GM12878 (cell line): ENCODE measurements at regions not wholly inside any gene's neighbourhood (a gene's known extent, or its start where the extent isn't known, plus 50 kb on each side); places are given as distances from the start of the nearest gene placed in this dataset.

Source experiments
- ATAC-seq: fragments of 200-7000 bp; cut with Tn5 transposase; 3 replicates; pipeline ENCODE4 v1.9.1; 2020; ENCODE audit warnings: mild to moderate bottlenecking, moderate library complexity
- BruUV-seq: library from RNA; stranded (reverse); fragments of 400-500 nt; replicated peaks from 2 replicates; lab custom pipeline; 2021; lab: Mats Ljungman, UMichigan
- CTCF ChIA-PET: fragments of 300-600 bp; sonication (Branson Sonifier 250); formaldehyde crosslinking; extraction: SDS; loops from one replicate; lab custom pipeline; 2021; ENCODE audit warnings: inconsistent platforms; lab: Yijun Ruan, JAX
- POLR2A ChIA-PET: fragments of 350-600 bp; formaldehyde crosslinking; extraction: SDS; loops from one replicate; lab custom pipeline; 2021; ENCODE audit warnings: inconsistent platforms; lab: Charles Lee
- RAD21 ChIA-PET: fragments of 300-600 bp; sonication (Branson Sonifier 250); formaldehyde crosslinking; loops from one replicate; lab custom pipeline; 2023; ENCODE audit warnings: antibody characterized with exemption; ENCODE audit not compliant: unreplicated experiment; lab: Charles Lee
- SMC1A ChIA-PET: fragments of 300-600 bp; sonication (Branson Sonifier 250); formaldehyde crosslinking; loops from one replicate; lab custom pipeline; 2023; ENCODE audit not compliant: unreplicated experiment, uncharacterized antibody; lab: Charles Lee
- DNase-seq: peaks from one replicate; pipeline ENCODE4 v3.0.0-alpha.2; 2011; ENCODE audit warnings: low read depth, low spot score
- FAIRE-seq: peaks from 3 replicates; lab custom pipeline; 2011; peaks lifted over from hg19 to GRCh38; lab: Jason Lieb, UNC
- H2AFZ ChIP-seq: 2 replicates; pipeline ENCODE4 v1.6.0; 2011; ENCODE audit warnings: low read depth, low read length, control low read depth; ENCODE audit not compliant: control insufficient read depth
- H3K27ac ChIP-seq: 2 replicates; pipeline ENCODE4 v1.5.1; 2011; ENCODE audit warnings: control low read depth; ENCODE audit not compliant: control insufficient read depth, insufficient read depth
- H3K27me3 ChIP-seq, 2 experiments: replicated peaks in 1 of 2; 2 replicates each; pipeline versions ENCODE4 v1.6.0 to v1.6.1; 2011; ENCODE audit warnings: low read length in 1 of 2; ENCODE audit not compliant: control insufficient read depth in 2 of 2, insufficient read depth in 2 of 2
- H3K36me3 ChIP-seq, 2 experiments: 2 replicates each; pipeline ENCODE4 v1.5.1; 2011; ENCODE audit warnings: low read length in 1 of 2; ENCODE audit not compliant: control insufficient read depth in 2 of 2, insufficient read depth in 2 of 2
- H3K4me1 ChIP-seq: 2 replicates; pipeline ENCODE4 v1.6.1; 2011; ENCODE audit warnings: mild to moderate bottlenecking, low read length, moderate library complexity, mixed read lengths; ENCODE audit not compliant: control insufficient read depth, insufficient read depth
- H3K4me2 ChIP-seq: 2 replicates; pipeline ENCODE4 v1.6.0; 2011; ENCODE audit warnings: control low read depth; ENCODE audit not compliant: control insufficient read depth, insufficient read depth
- H3K4me3 ChIP-seq: fragments of 200-600 bp; sonication (generic); 2 replicates; pipeline ENCODE4 v1.5.1; 2016
- H3K79me2 ChIP-seq: 2 replicates; pipeline ENCODE4 v1.6.0; 2011; ENCODE audit warnings: low read length; ENCODE audit not compliant: control insufficient read depth, insufficient read depth
- H3K9ac ChIP-seq: 2 replicates; pipeline ENCODE4 v1.8.0; 2011; ENCODE audit warnings: low read length, control low read depth, mixed read lengths; ENCODE audit not compliant: control insufficient read depth, insufficient read depth
- H3K9me3 ChIP-seq: replicated peaks from 3 replicates; pipeline ENCODE4 v1.5.1; 2011; ENCODE audit warnings: mild to moderate bottlenecking, low read length; ENCODE audit not compliant: control insufficient read depth, insufficient read depth
- H4K20me1 ChIP-seq: 2 replicates; pipeline ENCODE4 v1.6.0; 2011; ENCODE audit not compliant: control insufficient read depth, insufficient read depth
- BCL3 ChIP-seq: IDR thresholded peaks from 2 replicates; pipeline ENCODE4 v1.6.1; 2011; ENCODE audit warnings: borderline replicate concordance, low read depth, mild to moderate bottlenecking, moderate library complexity, low read length; ENCODE audit not compliant: insufficient read depth, poor library complexity, severe bottlenecking
- CHD1 ChIP-seq: IDR thresholded peaks from 2 replicates; pipeline ENCODE4 v1.6.1; 2012; ENCODE audit warnings: low read depth, low read length, improper control_type of control experiment
- DPF2 ChIP-seq: fragments of 450-650 bp; IDR thresholded peaks from 2 replicates; pipeline ENCODE4 v1.6.1; 2017; ENCODE audit warnings: mild to moderate bottlenecking
- ETV6 ChIP-seq, 2 experiments: fragments of 450-650 bp in 1 of 2; IDR thresholded peaks in 1 of 2; conservative IDR thresholded peaks in 1 of 2; 2 replicates each; pipeline ENCODE4 v1.6.1; 2014; ENCODE audit warnings: antibody characterized with exemption in 1 of 2, borderline replicate concordance in 1 of 2, low read depth in 1 of 2, mild to moderate bottlenecking in 1 of 2, moderate library complexity in 1 of 2
- HSF1 ChIP-seq: fragments of 150-350 bp; IDR thresholded peaks from 2 replicates; pipeline ENCODE4 v1.6.1; 2014; ENCODE audit warnings: mild to moderate bottlenecking, low read depth, low read length
- PML ChIP-seq: IDR thresholded peaks from 2 replicates; pipeline ENCODE4 v1.6.1; 2012; ENCODE audit warnings: low read length, inconsistent platforms
- RAD51 ChIP-seq: fragments of 450-650 bp; IDR thresholded peaks from 2 replicates; pipeline ENCODE4 v1.6.1; 2016; ENCODE audit warnings: moderate library complexity, mild to moderate bottlenecking, inconsistent platforms
- RELB ChIP-seq: fragments of 450-650 bp; IDR thresholded peaks from 2 replicates; pipeline ENCODE4 v1.6.1; 2017; ENCODE audit warnings: low read depth, mild to moderate bottlenecking, moderate library complexity
- RFX5 ChIP-seq: IDR thresholded peaks from 2 replicates; pipeline ENCODE4 v1.6.1; 2011; ENCODE audit warnings: low read depth, low read length, improper control_type of control experiment
- SIX5 ChIP-seq: IDR thresholded peaks from 2 replicates; pipeline ENCODE4 v1.6.1; 2011; ENCODE audit warnings: mild to moderate bottlenecking, low read depth, low read length, moderate library complexity; ENCODE audit not compliant: severe bottlenecking
- SMARCA5 ChIP-seq: fragments of 450-650 bp; IDR thresholded peaks from 2 replicates; pipeline ENCODE4 v1.6.1; 2017; ENCODE audit warnings: mild to moderate bottlenecking
- SMC3 ChIP-seq: IDR thresholded peaks from 2 replicates; pipeline ENCODE4 v1.6.1; 2011; ENCODE audit warnings: low read length, improper control_type of control experiment, borderline replicate concordance
- SREBF2 ChIP-seq: IDR thresholded peaks from 2 replicates; pipeline ENCODE4 v1.6.1; 2012; ENCODE audit warnings: mild to moderate bottlenecking, low read length
- in situ Hi-C: fragments of 300-500 bp; cut with MboI; formaldehyde crosslinking; loops from 9 replicates; pipeline ENCODE4 v1.14.3; 2018; ENCODE audit warnings: mixed read lengths
- intact Hi-C: fragments of 100-400 bp; cut with micrococcal nuclease; formaldehyde crosslinking; loops from one replicate; pipeline ENCODE4 v1.14.2; 2022; ENCODE audit not compliant: unreplicated experiment

- ATAC-seq (no peak), DNase-seq (no peak), FAIRE-seq (no peak)
- ChIA-PET CTCF (no interaction called here), SMC1A (interaction anchor here (1.1 to 1.5 kb wide), 2 partner anchors 14 to 95 kb away, joined by 3 read pairs; no protein-coding TSS in a partner anchor), POLR2A (no interaction called here), RAD21 (interaction anchor here (1.0 to 1.1 kb wide), 2 partner anchors 9 to 57 kb away, joined by 3 to 4 read pairs; no protein-coding TSS in a partner anchor)
- H2AFZ ChIP-seq = no peak overlapping the region
- BruUV-seq = no TSS peak
- H3K27me3 ChIP-seq = peaks cover 0 to 2% of the 10 kb centered on the region in 2 experiments; a peak in 1 of 4 replicates
- in situ Hi-C loops = no loop called here
- no peak overlapping the region for H3K9ac ChIP-seq
- intact Hi-C loops = no loop called here
- no peak overlapping the region for H3K4me2 ChIP-seq
- no peak overlapping the region for H3K4me3 ChIP-seq
- H3K27ac ChIP-seq = no peak overlapping the region
- no peaks in the 10 kb centered on the region for H3K79me2 ChIP-seq
- TF ChIP-seq SMARCA5 (no peak), ETV6 (conservative IDR thresholded peaks at IDR 0.05 in 1 of 2, IDR thresholded peaks at IDR 0.05 in 1 of 2; ENCODE audit: borderline replicate concordance in 1 of 2, low read depth in 1 of 2) (no peak), BCL3 (no peak), SIX5 (no peak), RAD51 (no peak), SMC3 (no peak), PML (no peak), RELB (no peak), RFX5 (no peak), CHD1 (no peak), SREBF2 (no peak), HSF1 (no peak), DPF2 (no peak)
- no peaks in the 10 kb centered on the region for H4K20me1 ChIP-seq
- H3K36me3 ChIP-seq = no peaks in the 10 kb centered on the region
- H3K9me3 ChIP-seq = no peaks in the 10 kb centered on the region
- no peaks in the 10 kb centered on the region for H3K4me1 ChIP-seq
These were observed 96.9 kb upstream of the NABP1 start for GRCh38 chr2:191581003-191581402.
